ENCODE measurements at regions not wholly inside any gene's neighbourhood (a gene's known extent, or its start where the extent isn't known, plus 50 kb on each side); places are given as distances from the start of the nearest gene placed in this dataset.

DNA sequence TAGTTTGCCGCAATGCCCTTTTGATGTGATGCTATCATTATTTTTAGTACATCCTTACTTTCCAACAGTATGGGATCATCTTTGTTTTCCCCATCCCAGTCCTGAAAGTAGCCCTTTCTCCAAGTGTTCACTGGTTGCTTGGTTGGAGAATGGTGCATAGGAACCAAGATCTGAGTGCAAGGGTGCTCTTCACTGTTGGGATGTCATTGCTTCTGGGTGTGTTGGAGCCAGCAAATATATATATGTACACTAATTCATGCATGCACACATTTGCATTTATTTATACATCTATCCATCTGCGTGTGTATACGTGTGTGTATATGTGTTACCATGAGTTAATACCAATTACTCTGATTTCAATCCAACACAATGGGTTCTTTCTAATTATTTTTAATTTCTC lies 64.1 kb upstream of the RFLNA start:
- TF ChIP-seq CTCF (IDR thresholded peaks at IDR 0.05) = no peak
- no peak for TF ChIP-seq POLR2A (IDR thresholded peaks at IDR 0.05)
